ENCODE measurements at regions not wholly inside any gene's neighbourhood (a gene's known extent, or its start where the extent isn't known, plus 50 kb on each side); places are given as distances from the start of the nearest gene placed in this dataset.
A peak's percentile ranks its signal among the peaks of the same experiment; 100 is the strongest.
"Not testable (repeated sequence)": the region's sequence is repeated elsewhere in the genome, so short reads cannot be mapped to it uniquely, and the experiment has no call there.

GRCh38 chr6:771683-772082 is 78.7 kb upstream of the EXOC2 start:
- not testable (repeated sequence) for DNase-seq (ENCODE audit: low read depth)

DNA sequence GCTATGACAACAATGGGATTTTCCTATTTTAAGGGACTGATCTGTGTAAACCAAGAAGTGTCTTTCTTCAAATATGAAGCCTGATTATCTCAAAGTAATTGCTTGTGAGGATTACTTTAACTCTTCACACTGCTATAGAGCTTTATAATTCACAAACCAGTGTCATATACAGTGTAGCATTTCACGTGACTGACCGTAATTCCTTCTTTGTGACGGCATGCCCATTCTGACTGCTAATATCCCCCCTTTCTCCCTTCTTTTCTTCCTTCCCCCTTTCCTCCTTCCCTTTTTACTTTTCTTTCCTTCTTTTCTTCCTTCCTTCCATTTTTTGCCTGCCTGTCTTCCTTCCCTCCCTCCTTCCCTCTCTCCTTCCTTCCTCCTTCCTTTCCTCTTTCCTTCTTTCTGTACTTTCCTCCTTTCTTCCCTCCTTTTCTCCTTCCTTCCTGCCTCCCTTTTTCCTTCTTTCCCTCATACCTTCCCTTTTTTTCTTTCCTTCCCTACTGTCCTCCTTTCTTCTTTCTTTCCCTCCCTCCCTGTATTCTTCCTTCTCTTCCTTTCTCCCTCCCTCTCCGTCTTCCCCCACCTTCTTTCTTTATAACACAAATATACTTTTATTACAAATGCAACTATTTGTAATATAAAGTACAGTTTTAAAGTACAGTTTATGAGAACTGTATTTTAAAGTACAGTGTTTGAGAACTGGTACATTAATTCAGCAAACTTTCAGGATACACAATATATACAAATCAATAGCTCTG is 75.0 kb upstream of the EXOC2 start:
- no peak for DNase-seq (ENCODE audit: low read depth)

DNA sequence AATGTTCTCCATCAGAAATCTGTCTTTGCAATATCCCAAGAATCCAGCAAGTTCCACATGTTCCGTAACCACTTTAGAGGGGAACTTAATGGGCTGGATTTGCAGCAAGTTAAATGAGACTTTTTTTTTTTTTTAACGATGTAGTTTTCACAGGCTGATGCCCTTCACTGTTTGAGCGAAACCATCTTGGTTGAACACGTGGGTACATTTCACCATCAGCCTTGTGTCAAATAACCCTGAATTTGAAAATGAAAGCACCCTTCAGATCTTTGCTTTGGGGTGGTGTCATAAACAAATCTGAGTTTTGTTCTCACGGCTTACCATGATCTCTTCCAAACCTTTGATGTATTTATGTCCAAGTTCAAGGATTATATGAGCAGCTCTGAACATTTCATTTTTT is 73.7 kb upstream of the EXOC2 start:
- no peak for DNase-seq (ENCODE audit: low read depth)

GRCh38 chr6:761997-762396 is 69.1 kb upstream of the EXOC2 start:
- no peak for DNase-seq (ENCODE audit: low read depth)

- no peak for DNase-seq (ENCODE audit: low read depth)
Measured at GRCh38 chr6:760982-761955, 68.3 kb upstream of the EXOC2 start.

DNA sequence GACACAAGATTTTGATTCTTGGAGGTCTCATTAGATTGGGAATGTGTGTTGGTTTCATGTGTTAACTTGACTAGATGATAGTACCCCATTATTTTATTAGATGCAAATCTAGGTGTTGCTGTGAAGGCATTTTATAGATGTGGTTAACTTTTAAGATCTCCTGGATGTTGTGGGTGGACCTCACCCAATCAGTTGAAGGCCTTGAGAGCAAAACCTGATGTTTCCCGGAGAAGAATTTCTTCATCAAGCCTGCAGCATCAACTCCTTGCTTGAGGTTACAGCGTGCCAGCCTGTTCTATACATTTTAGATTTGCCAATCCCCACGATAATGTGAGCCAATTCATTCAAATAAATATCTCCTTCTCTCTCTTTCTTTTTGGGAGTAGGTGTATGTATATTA is 66.8 kb upstream of the EXOC2 start:
- no peak for DNase-seq (ENCODE audit: low read depth)

- DNase-seq (ENCODE audit: low read depth) = no peak
Measured at GRCh38 chr6:756224-756623, 63.3 kb upstream of the EXOC2 start.

- no peak for DNase-seq (ENCODE audit: low read depth)
Measured at GRCh38 chr6:754202-754601, 61.3 kb upstream of the EXOC2 start.

DNA sequence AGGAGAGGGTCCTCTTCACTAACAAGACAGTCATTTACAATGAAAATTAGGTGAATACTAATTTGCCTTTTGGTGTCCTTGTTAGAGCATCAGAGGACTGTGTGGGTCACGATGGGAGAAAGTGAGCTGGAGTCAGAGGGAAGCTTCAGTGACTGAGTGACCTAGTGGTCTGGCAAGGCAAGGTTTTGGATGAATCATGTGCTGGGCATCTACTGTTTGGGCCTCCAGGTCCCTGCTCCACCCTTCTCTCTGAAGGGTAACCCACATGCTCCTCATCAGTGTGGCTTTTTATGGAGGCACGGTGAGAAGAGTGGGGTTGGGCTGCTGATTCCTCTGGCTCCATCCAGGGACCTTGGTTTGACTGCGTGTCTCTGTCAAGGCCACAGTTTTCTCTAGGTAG is 60.5 kb upstream of the EXOC2 start:
- DNase-seq (ENCODE audit: low read depth) = peak; percentile 16

- no peak for DNase-seq (ENCODE audit: low read depth)
Measured at GRCh38 chr6:752438-752837, 59.5 kb upstream of the EXOC2 start.

GRCh38 chr6:751765-752164 is 58.8 kb upstream of the EXOC2 start:
- no peak for DNase-seq (ENCODE audit: low read depth)

GRCh38 chr6:747921-748320 is 55.0 kb upstream of the EXOC2 start:
- no peak for DNase-seq (ENCODE audit: low read depth)

- no peak for DNase-seq (ENCODE audit: low read depth)
Measured at GRCh38 chr6:747028-747427, 54.1 kb upstream of the EXOC2 start.

DNA sequence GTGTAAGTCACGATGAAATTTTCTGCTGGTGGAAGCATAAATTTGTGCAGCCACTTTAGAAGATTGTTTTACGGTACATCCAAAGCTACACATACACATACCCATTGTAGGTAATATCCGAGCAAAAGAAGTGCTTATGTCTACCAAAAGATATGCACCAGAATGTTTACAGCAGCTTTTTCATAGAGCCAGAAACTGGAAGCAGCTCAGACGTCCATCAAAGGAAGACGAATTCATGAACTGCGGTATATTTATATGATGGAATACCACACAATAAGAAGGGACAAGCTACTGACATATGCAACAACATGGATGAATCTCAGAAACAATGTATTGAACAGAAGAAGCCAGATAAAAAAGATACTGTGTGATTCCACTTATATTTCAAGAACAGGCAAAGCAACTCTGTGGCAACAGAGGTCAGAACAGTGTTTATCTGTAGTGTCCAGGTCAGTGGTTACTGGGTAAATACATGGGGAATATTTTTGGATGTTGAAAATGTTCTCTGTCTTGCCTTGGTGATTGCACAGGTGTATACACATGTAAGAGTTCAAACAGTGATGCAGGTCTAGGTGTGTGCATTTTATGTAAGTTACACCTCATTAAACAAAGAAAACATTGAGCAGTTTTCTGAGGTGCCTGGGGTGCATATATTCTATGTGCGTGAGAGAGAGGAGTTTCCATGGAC is 51.9 kb upstream of the EXOC2 start:
- no peak for DNase-seq (ENCODE audit: low read depth)

- no peak for DNase-seq (ENCODE audit: low read depth)
Measured at GRCh38 chr6:743320-744096, 50.6 kb upstream of the EXOC2 start.

Data from GM04503 (cell line).